WERI-Rb-1 (cell line): ENCODE measurements at regions not wholly inside any gene's neighbourhood (a gene's known extent, or its start where the extent isn't known, plus 50 kb on each side); places are given as distances from the start of the nearest gene placed in this dataset.

Experiments
- DNase-seq: peaks from one replicate; pipeline ENCODE4 v3.0.0-alpha.2; 2020
- H3K27ac ChIP-seq: fragments of 250-450 bp; sonication (Bioruptor Pico); 2 replicates; pipeline ENCODE4 v1.5.1; 2020; ENCODE audit warnings: mild to moderate bottlenecking, moderate library complexity
- H3K27me3 ChIP-seq: fragments of 250-450 bp; sonication (Bioruptor Pico); 2 replicates; pipeline ENCODE4 v1.5.1; 2021; ENCODE audit warnings: mild to moderate bottlenecking, low read depth, moderate library complexity; ENCODE audit not compliant: insufficient read depth, severe bottlenecking
- H3K36me3 ChIP-seq: fragments of 250-450 bp; sonication (Bioruptor Pico); 2 replicates; pipeline ENCODE4 v1.5.1; 2020; ENCODE audit warnings: mild to moderate bottlenecking, moderate library complexity
- H3K4me3 ChIP-seq: 2 replicates; pipeline ENCODE4 v1.5.1; 2011; ENCODE audit warnings: low read depth, mild to moderate bottlenecking, control low read depth, low read length
- H3K9me3 ChIP-seq: fragments of 250-450 bp; sonication (Bioruptor Pico); 2 replicates; pipeline ENCODE4 v1.5.1; 2021; ENCODE audit warnings: mild to moderate bottlenecking, moderate library complexity; ENCODE audit not compliant: severe bottlenecking
- TF ChIP-seq, protein P1 (sequence below): IDR thresholded peaks from 2 replicates; pipeline ENCODE4 v1.5.1; 2011; ENCODE audit warnings: low read depth, mild to moderate bottlenecking, control low read depth, inconsistent platforms, low read length

DNA sequence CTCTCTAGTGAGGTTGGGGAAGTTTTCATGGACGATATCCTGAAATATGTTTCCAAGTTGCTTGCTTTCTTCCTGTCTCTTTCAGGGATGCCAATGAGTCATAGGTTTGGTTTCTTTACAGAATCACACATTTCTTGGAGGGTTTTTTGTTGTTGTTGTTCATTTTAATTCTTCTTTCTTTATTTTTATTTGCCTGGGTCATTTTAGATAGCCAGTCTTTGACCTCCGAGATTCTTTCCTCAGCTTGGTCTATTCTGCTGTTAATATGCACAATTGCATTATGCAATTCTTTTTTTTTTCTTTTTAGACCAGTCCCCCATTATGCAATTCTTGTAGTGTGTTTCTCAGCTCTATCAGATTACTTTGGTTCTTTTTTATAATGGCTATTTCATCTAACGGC is 338.9 kb downstream of the AEBP2 start:
- Histone ChIP-seq H3K9me3 (no peaks in the 10 kb centered on the region), H3K27me3 (no peaks in the 10 kb centered on the region), H3K27ac (no peak overlapping the region), H3K4me3 (no peak overlapping the region), H3K36me3 (no peaks in the 10 kb centered on the region)
- DNase-seq, result no peak
- TF ChIP-seq, protein P1, sequence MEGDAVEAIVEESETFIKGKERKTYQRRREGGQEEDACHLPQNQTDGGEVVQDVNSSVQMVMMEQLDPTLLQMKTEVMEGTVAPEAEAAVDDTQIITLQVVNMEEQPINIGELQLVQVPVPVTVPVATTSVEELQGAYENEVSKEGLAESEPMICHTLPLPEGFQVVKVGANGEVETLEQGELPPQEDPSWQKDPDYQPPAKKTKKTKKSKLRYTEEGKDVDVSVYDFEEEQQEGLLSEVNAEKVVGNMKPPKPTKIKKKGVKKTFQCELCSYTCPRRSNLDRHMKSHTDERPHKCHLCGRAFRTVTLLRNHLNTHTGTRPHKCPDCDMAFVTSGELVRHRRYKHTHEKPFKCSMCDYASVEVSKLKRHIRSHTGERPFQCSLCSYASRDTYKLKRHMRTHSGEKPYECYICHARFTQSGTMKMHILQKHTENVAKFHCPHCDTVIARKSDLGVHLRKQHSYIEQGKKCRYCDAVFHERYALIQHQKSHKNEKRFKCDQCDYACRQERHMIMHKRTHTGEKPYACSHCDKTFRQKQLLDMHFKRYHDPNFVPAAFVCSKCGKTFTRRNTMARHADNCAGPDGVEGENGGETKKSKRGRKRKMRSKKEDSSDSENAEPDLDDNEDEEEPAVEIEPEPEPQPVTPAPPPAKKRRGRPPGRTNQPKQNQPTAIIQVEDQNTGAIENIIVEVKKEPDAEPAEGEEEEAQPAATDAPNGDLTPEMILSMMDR, result no peak

DNA sequence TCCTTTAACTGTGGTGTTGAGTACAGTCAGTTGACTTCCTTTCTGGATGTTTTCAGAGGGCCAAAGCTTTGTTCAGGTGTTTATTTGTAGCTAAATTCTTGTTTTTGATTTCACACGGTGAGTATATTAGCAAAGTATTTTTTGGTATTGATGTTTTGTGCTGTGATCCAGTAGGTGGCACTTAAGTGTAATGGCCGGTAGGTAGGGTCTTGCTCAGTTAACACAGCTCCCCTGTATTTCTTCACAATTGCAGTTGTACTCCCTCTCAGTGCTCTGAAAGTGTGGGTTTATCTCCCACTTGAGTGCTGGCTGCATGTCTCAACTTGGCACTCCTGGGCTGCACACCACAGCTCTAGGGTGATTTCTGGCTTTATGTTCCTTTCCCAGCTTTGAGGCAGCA is 339.5 kb downstream of the AEBP2 start:
- H3K4me3 ChIP-seq, result no peak overlapping the region
- no peaks in the 10 kb centered on the region for H3K36me3 ChIP-seq
- no peaks in the 10 kb centered on the region for H3K9me3 ChIP-seq
- no peaks in the 10 kb centered on the region for H3K27me3 ChIP-seq
- TF ChIP-seq, protein P1, result no peak
- no peak for DNase-seq
- no peak overlapping the region for H3K27ac ChIP-seq

DNA sequence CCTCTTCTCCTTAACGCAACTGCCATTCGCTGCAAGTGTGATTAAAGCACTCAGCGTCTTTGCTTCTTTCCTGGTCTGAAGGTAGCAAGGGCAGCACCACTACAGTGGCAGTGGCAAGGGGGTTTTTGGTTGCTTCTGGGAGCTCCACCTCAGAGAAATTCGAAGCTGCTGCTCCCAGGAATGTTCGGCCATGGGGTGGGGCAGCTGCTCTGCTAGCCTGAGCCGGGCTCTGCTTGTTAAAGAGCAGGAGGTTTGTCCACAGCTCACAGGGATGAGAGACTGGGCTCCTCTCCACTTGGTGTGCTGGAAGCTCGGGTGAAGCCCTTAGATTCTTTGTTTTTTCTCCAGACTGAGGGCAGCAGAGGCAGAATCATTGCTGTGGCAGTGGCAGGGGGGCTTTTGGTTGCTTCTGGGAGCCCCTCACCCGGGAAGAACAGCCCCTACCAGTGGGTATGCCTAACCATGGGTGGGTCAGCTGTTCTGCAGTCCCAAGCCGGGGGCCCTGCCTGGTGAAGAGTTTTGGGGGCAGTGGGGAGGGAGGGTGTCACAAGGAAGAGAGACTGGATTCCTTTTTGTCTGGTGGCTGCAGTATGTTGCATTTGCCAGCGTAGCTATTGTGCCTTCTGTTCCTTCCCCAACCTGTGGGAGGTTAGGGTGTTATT is 340.2 kb downstream of the AEBP2 start:
- DNase-seq, result no peak

DNA sequence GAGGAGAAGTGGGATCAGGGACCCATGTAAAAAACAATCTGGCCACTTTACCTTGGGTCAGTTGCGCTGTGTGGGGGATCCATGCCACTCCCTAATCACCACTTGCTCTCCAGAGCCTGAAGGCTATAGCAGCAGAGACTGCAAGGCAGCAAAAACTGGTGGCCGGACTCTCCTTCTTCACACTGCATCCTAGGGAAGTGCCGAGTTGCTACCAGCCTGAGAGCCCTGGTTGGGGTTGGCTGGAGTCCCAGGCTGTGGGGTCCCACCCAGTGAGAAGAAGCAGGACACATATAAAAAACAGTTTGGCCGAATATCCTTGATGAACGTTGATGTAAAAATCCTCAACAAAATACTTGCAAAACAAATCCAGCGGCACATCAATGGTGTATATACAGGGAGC is 341.2 kb downstream of the AEBP2 start:
- no peaks in the 10 kb centered on the region for H3K36me3 ChIP-seq
- TF ChIP-seq, protein P1, result no peak
- DNase-seq, result no peak
- H3K27ac ChIP-seq, result no peak overlapping the region
- H3K27me3 ChIP-seq, result no peaks in the 10 kb centered on the region
- H3K4me3 ChIP-seq, result no peak overlapping the region
- no peaks in the 10 kb centered on the region for H3K9me3 ChIP-seq

More for the DNA sequence above, 340.2 kb downstream of the AEBP2 start:
- Histone ChIP-seq H3K36me3 (no peaks in the 10 kb centered on the region), H3K9me3 (no peaks in the 10 kb centered on the region), H3K27me3 (no peaks in the 10 kb centered on the region), H3K27ac (no peak overlapping the region), H3K4me3 (no peak overlapping the region)
- TF ChIP-seq, protein P1, result no peak

DNA sequence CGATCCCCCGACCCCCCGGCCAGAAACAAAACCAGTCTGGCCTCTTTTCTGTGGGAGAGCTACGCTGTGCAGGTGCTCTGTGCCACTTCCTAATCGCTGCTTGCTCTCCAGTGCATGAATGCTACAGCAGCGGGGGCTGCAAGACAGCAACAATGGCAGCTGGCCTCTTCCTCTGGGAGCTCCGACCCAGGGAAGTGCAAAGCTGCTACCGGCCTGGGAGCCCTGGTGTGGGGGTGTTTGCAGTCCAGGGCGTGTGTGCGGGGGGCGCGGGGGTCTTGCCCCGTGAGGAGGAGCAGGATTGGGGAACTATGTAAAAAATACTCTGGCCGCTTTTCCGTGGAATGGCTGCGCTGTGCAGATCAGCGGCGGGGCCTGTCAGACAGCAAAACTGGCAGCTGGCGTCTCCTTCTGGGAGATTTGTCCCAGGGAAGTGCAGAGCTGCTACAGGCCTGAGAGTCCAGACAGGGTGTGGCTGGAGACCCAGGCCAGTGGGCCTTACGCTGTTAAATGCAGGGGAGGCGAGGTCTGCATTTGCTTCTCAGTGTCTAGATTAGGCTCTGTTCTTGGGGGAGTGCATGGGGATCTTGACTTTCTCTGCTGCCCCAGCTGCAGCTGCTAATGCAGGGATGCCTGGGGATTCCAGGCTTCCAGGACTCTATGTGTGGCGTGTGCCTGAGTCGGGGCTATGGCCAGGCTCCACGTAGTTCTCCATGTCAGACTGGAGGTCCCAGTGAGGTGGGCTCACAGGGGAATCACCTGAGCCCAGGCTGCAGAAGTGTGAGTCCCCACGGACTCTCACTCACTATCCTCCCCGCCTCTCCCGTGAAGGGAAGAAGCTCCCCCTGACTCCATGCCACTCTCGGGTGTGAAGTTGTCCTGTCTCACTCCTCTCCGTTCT is 344.5 kb downstream of the AEBP2 start:
- TF ChIP-seq, protein P1, result no peak
- H3K36me3 ChIP-seq, result no peaks in the 10 kb centered on the region
- H3K4me3 ChIP-seq, result peak overlapping the region; percentile 47
- H3K27ac ChIP-seq, result peak overlapping the region; percentile 72
- DNase-seq, result peak; percentile 59
- no peaks in the 10 kb centered on the region for H3K27me3 ChIP-seq
- H3K9me3 ChIP-seq, result no peaks in the 10 kb centered on the region
